ENCODE measurements at regions not wholly inside any gene's neighbourhood (a gene's known extent, or its start where the extent isn't known, plus 50 kb on each side); places are given as distances from the start of the nearest gene placed in this dataset.

GRCh38 chr10:129396021-129396722, 70.9 kb upstream of the MGMT start:
- TF ChIP-seq, protein P1, sequence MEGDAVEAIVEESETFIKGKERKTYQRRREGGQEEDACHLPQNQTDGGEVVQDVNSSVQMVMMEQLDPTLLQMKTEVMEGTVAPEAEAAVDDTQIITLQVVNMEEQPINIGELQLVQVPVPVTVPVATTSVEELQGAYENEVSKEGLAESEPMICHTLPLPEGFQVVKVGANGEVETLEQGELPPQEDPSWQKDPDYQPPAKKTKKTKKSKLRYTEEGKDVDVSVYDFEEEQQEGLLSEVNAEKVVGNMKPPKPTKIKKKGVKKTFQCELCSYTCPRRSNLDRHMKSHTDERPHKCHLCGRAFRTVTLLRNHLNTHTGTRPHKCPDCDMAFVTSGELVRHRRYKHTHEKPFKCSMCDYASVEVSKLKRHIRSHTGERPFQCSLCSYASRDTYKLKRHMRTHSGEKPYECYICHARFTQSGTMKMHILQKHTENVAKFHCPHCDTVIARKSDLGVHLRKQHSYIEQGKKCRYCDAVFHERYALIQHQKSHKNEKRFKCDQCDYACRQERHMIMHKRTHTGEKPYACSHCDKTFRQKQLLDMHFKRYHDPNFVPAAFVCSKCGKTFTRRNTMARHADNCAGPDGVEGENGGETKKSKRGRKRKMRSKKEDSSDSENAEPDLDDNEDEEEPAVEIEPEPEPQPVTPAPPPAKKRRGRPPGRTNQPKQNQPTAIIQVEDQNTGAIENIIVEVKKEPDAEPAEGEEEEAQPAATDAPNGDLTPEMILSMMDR (IDR thresholded peaks at IDR 0.05; ENCODE audit: low read depth, low read length): no peak
- no peak overlapping the region for H3K4me3 ChIP-seq (replicated peaks in 1 of 2; ENCODE audit: low read depth in 2 of 2, low read length in 2 of 2)
- DNase-seq (ENCODE audit: low read depth in 2 of 2): no peak

DNA sequence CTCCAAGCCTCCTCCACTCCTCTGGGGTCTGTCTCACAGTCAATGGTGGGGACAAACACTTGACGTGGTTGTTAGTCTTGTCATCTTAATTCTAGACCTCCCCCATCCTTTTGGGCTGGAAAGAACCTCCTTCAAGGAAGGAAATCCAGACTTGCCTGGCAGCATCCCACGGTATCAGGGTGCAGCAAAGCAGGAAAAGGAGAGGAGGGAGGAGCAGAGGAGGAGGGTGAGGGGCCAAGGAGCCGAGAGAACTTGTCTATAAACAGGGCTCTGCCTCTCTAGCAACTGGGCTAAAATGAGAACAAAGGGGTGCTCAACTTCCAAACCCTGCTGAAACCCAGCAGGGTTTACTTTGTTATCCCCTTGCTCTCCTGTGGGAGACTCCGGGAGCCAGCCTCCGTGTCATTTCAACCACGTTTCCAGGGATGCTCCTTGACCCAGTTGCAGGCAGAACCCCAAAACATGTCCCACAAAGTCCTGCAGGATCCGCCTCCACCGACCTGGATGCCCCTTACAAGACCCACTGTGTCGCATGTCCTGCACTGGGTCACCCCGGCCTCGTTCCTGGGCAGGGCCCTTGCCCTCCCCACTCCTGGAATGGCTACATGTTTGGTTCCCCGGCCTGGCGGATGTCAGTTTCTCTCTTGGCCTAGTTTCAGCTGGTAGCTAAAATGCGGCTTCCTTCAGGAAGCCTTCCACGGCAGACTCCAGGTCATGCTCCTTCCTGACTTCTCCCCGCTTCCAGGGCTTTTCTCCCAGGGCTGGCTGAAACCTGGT, 69.7 kb upstream of the MGMT start:
- H3K4me3 ChIP-seq (replicated peaks in 1 of 2; ENCODE audit: low read depth in 2 of 2, low read length in 2 of 2): no peak overlapping the region
- no peak for DNase-seq (ENCODE audit: low read depth in 2 of 2)
- TF ChIP-seq, protein P1 (IDR thresholded peaks at IDR 0.05; ENCODE audit: low read depth, low read length): no peak

GRCh38 chr10:129398711-129399141, 68.3 kb upstream of the MGMT start:
- TF ChIP-seq, protein P1 (IDR thresholded peaks at IDR 0.05; ENCODE audit: low read depth, low read length): no peak
- no peak for DNase-seq (ENCODE audit: low read depth in 2 of 2)
- no peak overlapping the region for H3K4me3 ChIP-seq (replicated peaks in 1 of 2; ENCODE audit: low read depth in 2 of 2, low read length in 2 of 2)

GRCh38 chr10:129400426-129400825, 66.6 kb upstream of the MGMT start:
- H3K4me3 ChIP-seq (replicated peaks in 1 of 2; ENCODE audit: low read depth in 2 of 2, low read length in 2 of 2): no peak overlapping the region
- no peak for DNase-seq (ENCODE audit: low read depth in 2 of 2)
- TF ChIP-seq, protein P1 (IDR thresholded peaks at IDR 0.05; ENCODE audit: low read depth, low read length): no peak

DNA sequence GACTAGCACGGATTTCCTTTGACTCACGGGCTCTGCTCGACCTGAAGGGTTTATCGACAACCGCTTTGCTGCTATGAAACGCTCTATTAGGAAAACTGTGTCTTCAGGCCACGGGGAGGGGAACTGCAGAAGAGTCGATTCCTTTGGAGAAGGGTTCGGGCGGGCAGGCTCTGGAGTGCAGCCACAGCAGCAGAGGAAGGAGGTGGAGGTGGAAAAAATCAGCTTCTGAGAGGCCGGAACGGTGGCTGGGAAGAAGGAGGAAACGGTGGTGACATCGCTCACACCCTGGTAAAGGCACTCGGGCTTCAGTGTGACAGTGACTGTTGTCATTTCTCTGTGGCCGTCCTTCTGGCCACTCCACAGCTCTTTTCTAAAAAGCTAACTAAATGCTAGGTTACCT, 64.6 kb upstream of the MGMT start:
- DNase-seq (ENCODE audit: low read depth in 2 of 2): no peak
- TF ChIP-seq, protein P1 (IDR thresholded peaks at IDR 0.05; ENCODE audit: low read depth, low read length): no peak
- no peak overlapping the region for H3K4me3 ChIP-seq (replicated peaks in 1 of 2; ENCODE audit: low read depth in 2 of 2, low read length in 2 of 2)

- TF ChIP-seq, protein P1 (IDR thresholded peaks at IDR 0.05; ENCODE audit: low read depth, low read length): no peak
- no peak overlapping the region for H3K4me3 ChIP-seq (replicated peaks in 1 of 2; ENCODE audit: low read depth in 2 of 2, low read length in 2 of 2)
- no peak for DNase-seq (ENCODE audit: low read depth in 2 of 2)
Measured at GRCh38 chr10:129404091-129404490, 63.0 kb upstream of the MGMT start.
